ENCODE measurements at regions not wholly inside any gene's neighbourhood (a gene's known extent, or its start where the extent isn't known, plus 50 kb on each side); places are given as distances from the start of the nearest gene placed in this dataset.

GRCh38 chr5:148951612-148952011, 111.2 kb downstream of the SH3TC2 start:
- no peak for DNase-seq

- no peak for DNase-seq
Measured at GRCh38 chr5:148952097-148952867, 110.6 kb downstream of the SH3TC2 start.

GRCh38 chr5:148953711-148954110, 109.2 kb downstream of the SH3TC2 start:
- no peak for DNase-seq

Data from NCI-H526 treated with DMSO at 0.1 percent for 48 hours (cell line).